ENCODE measurements at regions not wholly inside any gene's neighbourhood (a gene's known extent, or its start where the extent isn't known, plus 50 kb on each side); places are given as distances from the start of the nearest gene placed in this dataset.

- Histone ChIP-seq H3K4me1 (ENCODE audit: control insufficient read depth in 1 of 2, insufficient read depth in 2 of 2, low read length in 2 of 2) (peaks cover 24 to 41% of the 10 kb centered on the region in 2 experiments), H4K20me1 (ENCODE audit: insufficient read depth) (no peaks in the 10 kb centered on the region), H3K9me2 (ENCODE audit: insufficient read depth) (no peaks in the 10 kb centered on the region), H3K9me3 (ENCODE audit: control insufficient read depth in 1 of 2, insufficient read depth in 1 of 2, low read depth in 1 of 2, low read length in 2 of 2) (no peaks in the 10 kb centered on the region), H3K4me2 (ENCODE audit: low read length) (no peak overlapping the region), H3K4me3 (replicated peaks in 1 of 2; ENCODE audit: low read depth in 1 of 2, low read length in 2 of 2) (no peak overlapping the region), H3K27me3 (ENCODE audit: insufficient read depth, low read length) (no peaks in the 10 kb centered on the region), H3K9ac (ENCODE audit: low read length) (no peak overlapping the region), H3K27ac (ENCODE audit: low read depth, low read length) (no peak overlapping the region; the same call in 1 of the 2 replicates), H2AFZ (ENCODE audit: low read depth, low read length, poor library complexity, severe bottlenecking) (peak overlapping the region; percentile 65), H3K36me3 (ENCODE audit: control insufficient read depth in 1 of 2, insufficient read depth in 2 of 2, low read length in 2 of 2) (no peaks in the 10 kb centered on the region), H3K79me2 (ENCODE audit: insufficient read depth, low read length) (no peaks in the 10 kb centered on the region)
- ChIA-PET CTCF (no interaction called here), RAD21 (ENCODE audit: low non-redundant PET in 1 of 2, low total read pairs in 2 of 2, uncharacterized antibody in 2 of 2, unreplicated experiment in 2 of 2) (no interaction called here), POLR2A (no interaction called here)
- TF ChIP-seq POLR2A (IDR thresholded peaks at IDR 0.05; ENCODE audit: borderline replicate concordance, extremely low read depth, insufficient read depth, insufficient read length) (no peak), ELF1 (IDR thresholded peaks at IDR 0.05; ENCODE audit: borderline replicate concordance, low read depth) (no peak), CTCF (IDR thresholded peaks at IDR 0.05 in 2 of 3, conservative IDR thresholded peaks at IDR 0.05 in 1 of 3; ENCODE audit: borderline replicate concordance in 1 of 3, insufficient read depth in 1 of 3, low read depth in 2 of 3, low read length in 2 of 3) (no peak), ZNF274 (IDR thresholded peaks at IDR 0.05; ENCODE audit: low read depth, low read length) (no peak), YY1 (IDR thresholded peaks at IDR 0.05; ENCODE audit: extremely low read depth, insufficient replicate concordance, low read depth, low read length) (no peak), SRF (IDR thresholded peaks at IDR 0.05; ENCODE audit: low read depth) (no peak)
- TF ChIP-seq, protein P1, sequence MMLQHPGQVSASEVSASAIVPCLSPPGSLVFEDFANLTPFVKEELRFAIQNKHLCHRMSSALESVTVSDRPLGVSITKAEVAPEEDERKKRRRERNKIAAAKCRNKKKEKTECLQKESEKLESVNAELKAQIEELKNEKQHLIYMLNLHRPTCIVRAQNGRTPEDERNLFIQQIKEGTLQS (IDR thresholded peaks at IDR 0.05): no peak
- TF ChIP-seq, protein P2, sequence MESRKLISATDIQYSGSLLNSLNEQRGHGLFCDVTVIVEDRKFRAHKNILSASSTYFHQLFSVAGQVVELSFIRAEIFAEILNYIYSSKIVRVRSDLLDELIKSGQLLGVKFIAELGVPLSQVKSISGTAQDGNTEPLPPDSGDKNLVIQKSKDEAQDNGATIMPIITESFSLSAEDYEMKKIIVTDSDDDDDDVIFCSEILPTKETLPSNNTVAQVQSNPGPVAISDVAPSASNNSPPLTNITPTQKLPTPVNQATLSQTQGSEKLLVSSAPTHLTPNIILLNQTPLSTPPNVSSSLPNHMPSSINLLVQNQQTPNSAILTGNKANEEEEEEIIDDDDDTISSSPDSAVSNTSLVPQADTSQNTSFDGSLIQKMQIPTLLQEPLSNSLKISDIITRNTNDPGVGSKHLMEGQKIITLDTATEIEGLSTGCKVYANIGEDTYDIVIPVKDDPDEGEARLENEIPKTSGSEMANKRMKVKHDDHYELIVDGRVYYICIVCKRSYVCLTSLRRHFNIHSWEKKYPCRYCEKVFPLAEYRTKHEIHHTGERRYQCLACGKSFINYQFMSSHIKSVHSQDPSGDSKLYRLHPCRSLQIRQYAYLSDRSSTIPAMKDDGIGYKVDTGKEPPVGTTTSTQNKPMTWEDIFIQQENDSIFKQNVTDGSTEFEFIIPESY (IDR thresholded peaks at IDR 0.05; ENCODE audit: extremely low read depth, insufficient replicate concordance, low read length): no peak
- ATAC-seq (no peak), DNase-seq (ENCODE audit: low read depth, low spot score) (no peak)
- intact Hi-C loops (cut with micrococcal nuclease): no loop called here
- no TSS peak for BruUV-seq (replicated peaks)
Observed at GRCh38 chr1:218671573-218671972, 326.4 kb downstream of the TGFB2 start.
